ENCODE measurements at regions not wholly inside any gene's neighbourhood (a gene's known extent, or its start where the extent isn't known, plus 50 kb on each side); places are given as distances from the start of the nearest gene placed in this dataset.
"Not testable (repeated sequence)": the region's sequence is repeated elsewhere in the genome, so short reads cannot be mapped to it uniquely, and the experiment has no call there.

GRCh38 chr17:37859451-37859850, 64.8 kb upstream of the TBC1D3K start:
- no peak for DNase-seq

GRCh38 chr17:37858391-37858790, 65.8 kb upstream of the TBC1D3K start:
- DNase-seq: not testable (repeated sequence)

DNA sequence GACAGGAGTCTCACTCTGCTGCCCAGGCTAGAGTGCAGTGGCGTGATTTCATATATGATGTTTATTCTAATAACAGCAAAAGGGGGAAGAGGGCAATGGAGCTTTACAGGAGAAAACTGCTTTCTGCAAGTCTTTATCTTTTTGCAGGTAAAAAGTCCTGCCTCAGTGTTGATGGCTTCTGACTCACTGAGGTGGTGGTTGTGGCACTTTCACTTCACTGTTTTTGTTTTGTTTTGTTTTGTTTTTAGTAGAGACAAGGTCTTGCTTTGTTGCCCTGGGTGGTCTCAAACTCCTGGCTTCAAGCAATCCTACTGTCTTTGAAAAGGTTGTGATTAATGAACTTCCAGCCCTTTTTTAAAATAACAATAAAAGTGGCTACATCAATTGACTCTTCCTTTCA, 68.0 kb upstream of the TBC1D3K start:
- DNase-seq: no peak

DNA sequence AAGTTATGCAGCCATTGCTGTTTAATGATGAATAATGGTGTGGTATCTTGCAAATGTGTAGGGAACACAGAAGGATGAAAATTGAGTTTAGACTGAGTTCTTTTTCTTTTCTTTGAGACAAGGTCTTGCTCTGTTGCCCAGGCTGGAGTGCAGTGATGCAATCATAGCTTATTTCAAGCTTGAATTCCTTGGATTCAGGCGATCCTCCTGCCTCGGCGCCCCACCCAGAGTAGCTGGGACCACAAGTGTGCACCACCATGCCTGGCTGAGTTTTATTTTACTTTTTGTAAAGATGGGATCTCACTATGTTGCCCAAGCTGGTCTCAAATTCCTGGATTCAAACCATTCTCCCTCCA, 74.6 kb upstream of the TBC1D3K start:
- no peak for DNase-seq

GRCh38 chr17:37848690-37849616, 75.3 kb upstream of the TBC1D3K start:
- DNase-seq: no peak

GRCh38 chr17:37847811-37848331, 76.3 kb upstream of the TBC1D3K start:
- DNase-seq: no peak

GRCh38 chr17:37847102-37847501, 77.1 kb upstream of the TBC1D3K start:
- no peak for DNase-seq

GRCh38 chr17:37844977-37845293, 79.3 kb upstream of the TBC1D3K start:
- DNase-seq: no peak

GRCh38 chr17:37844158-37844976, 79.8 kb upstream of the TBC1D3K start:
- DNase-seq: peak; percentile 30

- DNase-seq: no peak
These were observed 81.8 kb upstream of the TBC1D3K start for GRCh38 chr17:37842401-37842800.

DNA sequence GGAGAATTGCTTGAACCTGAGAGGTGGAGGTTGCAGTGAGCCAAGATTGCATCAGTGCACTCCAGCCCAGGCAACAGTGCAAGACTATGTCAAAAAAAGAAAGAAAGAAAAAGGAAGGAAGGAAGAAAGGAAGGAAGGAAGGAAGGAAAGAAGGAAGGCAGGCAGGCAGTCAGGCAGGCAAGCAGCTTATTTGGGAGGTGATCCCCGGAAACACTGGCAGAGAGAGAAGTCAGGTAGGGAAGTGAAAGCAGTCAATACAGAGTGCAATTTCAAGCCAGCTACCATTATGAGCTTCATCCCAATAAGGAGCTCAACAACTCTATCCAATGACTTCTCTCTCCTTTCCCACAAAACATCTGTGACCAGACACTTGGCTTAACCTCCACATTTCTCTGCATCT, 83.0 kb upstream of the TBC1D3K start:
- DNase-seq: no peak

- no peak for DNase-seq
These were observed 83.6 kb upstream of the TBC1D3K start for GRCh38 chr17:37840576-37840975.

DNA sequence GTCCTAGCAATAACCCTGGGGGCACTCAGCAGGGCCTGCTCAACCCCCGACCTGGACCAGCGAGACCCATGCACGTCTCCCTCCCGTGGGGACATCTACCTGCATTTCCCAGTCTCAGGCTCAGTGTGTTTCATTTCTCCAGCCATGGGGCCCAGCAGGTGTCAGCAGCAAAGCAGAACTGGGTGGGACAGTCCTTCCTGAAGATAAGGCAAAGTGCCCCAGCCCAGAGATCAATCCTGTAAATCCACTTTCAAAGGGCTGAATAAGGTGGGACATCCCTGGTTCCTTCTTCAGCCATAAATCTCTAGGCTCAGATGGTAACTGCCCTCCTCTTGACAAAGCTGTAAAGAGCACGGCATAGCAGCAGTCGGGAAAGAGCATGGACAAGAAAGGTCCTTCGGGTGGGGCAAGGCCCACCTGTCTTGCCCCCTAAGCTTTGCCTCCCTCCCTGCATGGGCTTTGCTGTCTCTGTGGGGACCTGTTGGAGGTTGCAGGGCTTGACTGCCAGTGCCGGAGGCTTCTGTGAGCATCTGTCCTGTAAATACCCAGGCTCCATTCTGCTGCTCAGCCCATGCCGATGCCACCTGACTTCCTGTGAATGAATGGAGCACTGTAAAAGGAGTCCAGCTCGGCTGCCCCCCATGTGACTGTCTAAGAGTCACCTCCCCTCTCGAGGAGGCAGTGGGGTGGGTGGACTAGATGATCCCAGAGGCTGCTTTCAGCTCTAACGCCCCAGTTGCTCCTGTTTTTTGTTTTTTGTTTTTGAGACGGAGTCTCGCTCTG, 84.8 kb upstream of the TBC1D3K start:
- no peak for DNase-seq

DNA sequence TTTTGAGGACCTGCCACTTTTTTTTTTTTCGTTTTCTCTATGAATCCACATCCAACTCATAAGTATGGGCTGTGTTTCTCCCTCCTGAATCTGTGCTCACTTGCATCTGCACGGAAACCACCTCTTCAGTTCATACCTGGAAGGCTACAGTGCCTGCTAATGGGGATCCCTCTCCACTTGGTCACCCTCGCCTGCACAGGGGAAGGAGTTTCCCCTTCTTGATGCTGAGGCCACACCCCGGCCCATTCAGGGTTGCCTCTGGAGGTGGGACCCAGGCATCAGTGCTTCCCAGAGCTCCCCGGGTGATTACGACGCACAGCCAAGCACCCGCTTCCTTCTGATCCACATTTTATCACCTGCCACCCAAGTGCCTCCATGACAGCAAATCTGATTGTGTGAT, 85.9 kb upstream of the TBC1D3K start:
- DNase-seq: no peak

DNA sequence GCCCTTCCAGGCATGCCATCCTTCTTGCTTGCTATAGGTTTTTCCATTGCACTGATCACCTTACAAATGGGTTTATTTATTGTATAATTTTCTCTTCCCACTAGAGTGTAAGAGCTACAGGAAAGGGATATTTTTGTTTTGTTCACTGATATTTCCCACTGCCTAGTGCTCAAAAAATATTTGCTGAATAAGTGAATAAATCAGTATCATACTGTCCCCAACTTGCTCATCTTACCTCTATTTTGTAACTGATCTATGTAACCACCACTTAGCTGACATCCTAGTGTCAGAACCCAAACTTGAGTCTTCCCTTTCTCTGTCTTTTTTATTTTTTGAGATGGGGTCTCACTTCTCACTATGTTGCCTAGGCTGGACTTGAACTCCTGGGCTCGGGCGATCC, 87.6 kb upstream of the TBC1D3K start:
- DNase-seq: no peak

DNA sequence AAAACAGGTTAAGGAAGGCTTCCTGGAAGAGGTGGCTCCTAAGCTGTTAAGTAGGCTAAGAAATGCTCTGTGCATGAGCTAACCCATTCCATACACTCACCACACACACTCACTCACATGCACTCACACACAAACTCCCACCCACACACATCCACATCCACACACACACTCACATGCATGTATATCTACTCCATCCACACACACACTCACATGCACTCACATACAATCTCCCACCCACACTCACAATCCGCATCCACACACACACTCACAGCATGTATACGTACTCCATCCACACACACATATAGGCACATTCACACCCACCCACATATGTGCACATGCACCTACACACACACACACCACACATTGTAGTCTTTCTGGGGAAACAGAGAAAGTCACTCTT, 89.3 kb upstream of the HNF1B start:
- no peak for DNase-seq

DNA sequence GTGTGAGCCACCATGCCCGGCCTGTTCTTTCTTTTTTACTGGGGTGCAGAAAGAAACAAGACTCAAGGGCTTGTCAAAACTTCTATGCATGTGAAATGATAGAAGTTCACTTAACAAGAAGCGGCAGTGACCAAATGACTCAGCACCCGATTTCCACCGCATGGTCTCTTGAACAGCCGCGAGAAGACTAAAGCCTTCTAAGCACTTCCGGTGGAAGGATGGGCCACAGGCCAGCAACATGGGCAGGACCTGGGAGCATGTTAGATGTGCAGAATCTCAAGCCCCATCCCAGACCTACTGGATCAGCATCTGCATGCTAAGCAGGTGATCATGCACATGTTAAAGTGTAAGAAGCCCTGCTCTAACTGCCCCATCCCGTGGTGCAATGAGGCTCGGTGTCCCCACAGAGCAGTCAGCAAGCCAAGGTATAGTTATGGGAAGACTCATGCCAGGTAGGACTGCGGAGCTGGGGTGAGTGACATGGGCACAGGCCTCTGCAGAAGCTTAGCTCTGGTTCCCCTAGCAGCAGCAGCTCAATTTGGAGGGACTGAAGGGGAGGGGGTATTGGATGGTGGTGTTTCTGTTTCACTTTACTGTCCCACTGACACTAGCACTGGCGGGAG, 88.5 kb upstream of the HNF1B start:
- DNase-seq: no peak

GRCh38 chr17:37831986-37832385, 87.1 kb upstream of the HNF1B start:
- DNase-seq: no peak

DNA sequence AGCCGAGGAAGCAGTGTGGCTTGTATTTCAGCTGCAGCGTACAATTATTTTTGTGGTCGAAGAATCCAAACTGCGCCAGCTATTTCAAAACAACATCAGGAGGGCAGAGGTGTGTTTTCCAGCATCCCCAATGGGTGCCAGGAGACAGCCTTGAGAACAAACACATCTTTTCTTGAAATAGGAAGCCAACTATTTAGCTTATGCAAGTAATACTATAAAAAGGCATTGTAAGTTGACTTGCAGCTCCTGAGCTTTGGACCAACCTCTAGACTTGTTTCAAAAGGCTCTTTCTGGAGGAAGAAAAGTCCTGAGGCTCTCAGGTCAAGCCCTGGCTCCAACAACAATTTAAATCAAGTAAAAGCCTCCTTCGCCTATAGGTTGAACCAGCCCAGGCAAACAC, 86.6 kb upstream of the HNF1B start:
- no peak for DNase-seq

DNA sequence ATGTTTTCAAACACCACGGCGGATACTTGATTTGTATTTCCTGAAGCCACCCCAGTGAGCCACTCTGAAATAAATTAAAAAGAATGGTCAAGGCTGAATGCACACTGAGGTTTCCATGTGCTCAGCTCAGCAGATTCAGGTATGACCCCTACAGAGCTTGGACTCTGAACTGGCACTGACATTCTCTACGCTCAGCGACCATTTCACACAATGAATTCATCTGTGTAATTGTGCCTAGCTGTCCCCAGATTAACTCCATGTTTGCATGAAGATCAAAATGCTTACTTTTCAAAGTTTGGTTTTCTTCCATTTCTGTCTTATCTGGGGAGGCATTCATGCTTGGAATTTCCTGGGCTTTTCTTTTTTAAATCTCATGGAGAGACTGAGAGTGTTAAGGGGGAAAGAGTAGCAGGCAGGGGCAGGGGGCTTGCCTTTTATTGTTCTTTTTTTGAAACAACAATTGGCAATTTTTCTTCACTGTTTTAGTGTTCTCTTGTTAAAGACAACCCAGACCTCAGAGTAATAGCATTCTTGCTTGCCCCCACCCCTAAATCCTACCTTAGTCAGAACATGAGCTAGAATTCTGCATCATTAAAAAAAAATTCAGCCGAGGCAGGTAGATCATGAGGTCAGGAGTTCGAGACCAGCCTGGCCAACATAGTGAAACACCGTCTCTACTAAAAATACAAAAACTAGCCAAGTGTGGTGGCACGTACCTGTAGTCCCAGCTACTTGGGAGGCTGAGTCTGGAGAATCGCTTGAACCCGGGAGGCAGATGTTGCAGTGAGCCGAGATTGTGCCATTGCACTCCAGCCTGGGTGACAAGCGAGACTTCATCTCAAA, 85.5 kb upstream of the HNF1B start:
- DNase-seq: no peak

DNA sequence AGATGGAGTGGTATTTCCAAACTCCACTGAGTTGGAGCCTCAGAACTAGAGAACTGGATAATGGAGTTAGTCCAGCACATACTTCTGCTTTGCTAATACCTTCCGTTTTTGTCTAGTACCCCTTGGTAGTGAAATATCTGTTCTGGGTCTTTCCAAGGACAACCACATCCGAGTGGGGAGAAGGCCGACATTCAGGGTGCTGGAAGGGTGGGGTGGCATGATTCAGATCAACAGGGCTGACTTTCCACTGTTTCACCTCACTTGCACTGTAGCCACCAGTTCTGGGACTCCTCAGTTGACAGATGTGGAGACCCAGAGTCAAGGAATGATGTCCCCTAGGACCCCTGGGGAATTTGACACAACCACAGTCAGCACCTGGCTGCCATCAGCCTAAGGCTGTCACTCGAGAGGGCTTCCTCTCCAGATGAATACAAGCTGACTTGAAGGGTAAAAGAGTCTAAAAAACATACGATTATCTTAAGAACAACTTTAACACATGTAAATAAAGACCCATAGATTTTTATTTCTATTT, 84.8 kb upstream of the HNF1B start:
- no peak for DNase-seq
